ENCODE measurements at regions not wholly inside any gene's neighbourhood (a gene's known extent, or its start where the extent isn't known, plus 50 kb on each side); places are given as distances from the start of the nearest gene placed in this dataset.

DNA sequence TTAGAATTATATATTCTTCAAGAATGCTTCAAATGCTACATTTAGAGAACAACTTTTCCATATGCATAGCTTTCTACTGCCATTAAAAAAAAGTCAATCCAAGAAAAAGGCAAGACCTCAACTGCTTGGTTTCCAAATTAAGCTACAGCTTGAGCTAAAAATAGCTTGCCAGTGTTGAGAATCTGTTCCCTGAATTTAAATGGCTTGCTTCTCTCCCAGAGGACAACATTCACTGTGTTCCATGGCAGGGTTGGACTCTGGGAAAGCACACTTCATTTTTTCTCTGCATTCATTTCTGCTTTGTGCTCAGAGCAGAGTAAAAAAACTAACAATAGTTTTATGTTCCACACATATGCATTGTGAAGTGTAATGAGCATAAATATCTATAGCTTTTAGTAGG, 50.3 kb upstream of the ACTL6A start:
- H2AK9ac ChIP-seq (replicated peaks; ENCODE audit: low read depth, low read length, poor library complexity), result no peak overlapping the region
- H3K9me3 ChIP-seq (ENCODE audit: control insufficient read depth, insufficient read depth, low read length), result no peaks in the 10 kb centered on the region
- H2BK5ac ChIP-seq (ENCODE audit: low read depth, low read length, poor library complexity, severe bottlenecking), result no peak overlapping the region
- H2AK5ac ChIP-seq (ENCODE audit: low read depth, low read length), result no peak overlapping the region
- no peak for ATAC-seq (ENCODE audit: low read depth)
- H4K5ac ChIP-seq (ENCODE audit: low read depth, low read length), result no peak overlapping the region
- H3K23ac ChIP-seq (ENCODE audit: low read depth, low read length), result no peak overlapping the region
- H3K4me2 ChIP-seq (ENCODE audit: low read depth, low read length), result no peak overlapping the region
- H4K20me1 ChIP-seq (ENCODE audit: insufficient read depth, low read length), result no peaks in the 10 kb centered on the region
- H3K14ac ChIP-seq (replicated peaks; ENCODE audit: low read depth, low read length), result no peak overlapping the region
- no peaks in the 10 kb centered on the region for H3K79me1 ChIP-seq (ENCODE audit: low read depth in 1 of 2, low read length in 2 of 2)
- H3K9me1 ChIP-seq (ENCODE audit: insufficient read depth, low read length), result no peaks in the 10 kb centered on the region
- CTCF ChIA-PET, result no interaction called here
- no peaks in the 10 kb centered on the region for H3K4me1 ChIP-seq (ENCODE audit: control insufficient read depth, insufficient read depth, low read length)
- no peak overlapping the region for H4K91ac ChIP-seq (ENCODE audit: insufficient read depth, low read depth, low read length)
- TF ChIP-seq MAFK (IDR thresholded peaks at IDR 0.05; ENCODE audit: low read depth, low read length) (no peak), FOS (IDR thresholded peaks at IDR 0.05; ENCODE audit: low read depth, low read length) (no peak), RAD21 (IDR thresholded peaks at IDR 0.05; ENCODE audit: low read length) (no peak), MAZ (IDR thresholded peaks at IDR 0.05; ENCODE audit: borderline replicate concordance, low read depth, low read length) (no peak), CHD1 (IDR thresholded peaks at IDR 0.05; ENCODE audit: low read depth, low read length) (no peak), NFE2L2 (IDR thresholded peaks at IDR 0.05; ENCODE audit: low read depth, low read length) (no peak), MXI1 (IDR thresholded peaks at IDR 0.05; ENCODE audit: borderline replicate concordance, low read depth, low read length) (no peak), RCOR1 (IDR thresholded peaks at IDR 0.05; ENCODE audit: insufficient replicate concordance, low read length) (no peak), BHLHE40 (IDR thresholded peaks at IDR 0.05; ENCODE audit: low read depth, low read length) (no peak), CEBPB (IDR thresholded peaks at IDR 0.05; ENCODE audit: low read depth, low read length) (no peak), RFX5 (IDR thresholded peaks at IDR 0.05; ENCODE audit: low read depth, low read length) (no peak), POLR2A (IDR thresholded peaks at IDR 0.05; ENCODE audit: low read depth, low read length) (no peak)
- TF ChIP-seq, protein P1, sequence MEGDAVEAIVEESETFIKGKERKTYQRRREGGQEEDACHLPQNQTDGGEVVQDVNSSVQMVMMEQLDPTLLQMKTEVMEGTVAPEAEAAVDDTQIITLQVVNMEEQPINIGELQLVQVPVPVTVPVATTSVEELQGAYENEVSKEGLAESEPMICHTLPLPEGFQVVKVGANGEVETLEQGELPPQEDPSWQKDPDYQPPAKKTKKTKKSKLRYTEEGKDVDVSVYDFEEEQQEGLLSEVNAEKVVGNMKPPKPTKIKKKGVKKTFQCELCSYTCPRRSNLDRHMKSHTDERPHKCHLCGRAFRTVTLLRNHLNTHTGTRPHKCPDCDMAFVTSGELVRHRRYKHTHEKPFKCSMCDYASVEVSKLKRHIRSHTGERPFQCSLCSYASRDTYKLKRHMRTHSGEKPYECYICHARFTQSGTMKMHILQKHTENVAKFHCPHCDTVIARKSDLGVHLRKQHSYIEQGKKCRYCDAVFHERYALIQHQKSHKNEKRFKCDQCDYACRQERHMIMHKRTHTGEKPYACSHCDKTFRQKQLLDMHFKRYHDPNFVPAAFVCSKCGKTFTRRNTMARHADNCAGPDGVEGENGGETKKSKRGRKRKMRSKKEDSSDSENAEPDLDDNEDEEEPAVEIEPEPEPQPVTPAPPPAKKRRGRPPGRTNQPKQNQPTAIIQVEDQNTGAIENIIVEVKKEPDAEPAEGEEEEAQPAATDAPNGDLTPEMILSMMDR (conservative IDR thresholded peaks at IDR 0.05; ENCODE audit: low read depth, low read length), result no peak
- TF ChIP-seq, protein P2, sequence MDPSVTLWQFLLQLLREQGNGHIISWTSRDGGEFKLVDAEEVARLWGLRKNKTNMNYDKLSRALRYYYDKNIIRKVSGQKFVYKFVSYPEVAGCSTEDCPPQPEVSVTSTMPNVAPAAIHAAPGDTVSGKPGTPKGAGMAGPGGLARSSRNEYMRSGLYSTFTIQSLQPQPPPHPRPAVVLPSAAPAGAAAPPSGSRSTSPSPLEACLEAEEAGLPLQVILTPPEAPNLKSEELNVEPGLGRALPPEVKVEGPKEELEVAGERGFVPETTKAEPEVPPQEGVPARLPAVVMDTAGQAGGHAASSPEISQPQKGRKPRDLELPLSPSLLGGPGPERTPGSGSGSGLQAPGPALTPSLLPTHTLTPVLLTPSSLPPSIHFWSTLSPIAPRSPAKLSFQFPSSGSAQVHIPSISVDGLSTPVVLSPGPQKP (IDR thresholded peaks at IDR 0.05; ENCODE audit: borderline replicate concordance, low read depth, low read length), result no peak
- TF ChIP-seq, protein P3, sequence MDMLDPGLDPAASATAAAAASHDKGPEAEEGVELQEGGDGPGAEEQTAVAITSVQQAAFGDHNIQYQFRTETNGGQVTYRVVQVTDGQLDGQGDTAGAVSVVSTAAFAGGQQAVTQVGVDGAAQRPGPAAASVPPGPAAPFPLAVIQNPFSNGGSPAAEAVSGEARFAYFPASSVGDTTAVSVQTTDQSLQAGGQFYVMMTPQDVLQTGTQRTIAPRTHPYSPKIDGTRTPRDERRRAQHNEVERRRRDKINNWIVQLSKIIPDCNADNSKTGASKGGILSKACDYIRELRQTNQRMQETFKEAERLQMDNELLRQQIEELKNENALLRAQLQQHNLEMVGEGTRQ (IDR thresholded peaks at IDR 0.05; ENCODE audit: low read depth, low read length), result no peak
- H2AFZ ChIP-seq (replicated peaks; ENCODE audit: low read length, poor library complexity), result no peak overlapping the region
- H3K27me3 ChIP-seq (ENCODE audit: control insufficient read depth, insufficient read depth, low read length), result no peaks in the 10 kb centered on the region
- in situ Hi-C loops (cut with MboI; ENCODE audit: low sequenced_read_pairs), result no loop called here
- H3K4me3 ChIP-seq (ENCODE audit: insufficient read depth, low read depth, low read length), result no peak overlapping the region
- no peak for DNase-seq
- H2BK15ac ChIP-seq (ENCODE audit: low read depth, low read length), result no peak overlapping the region
- no peak overlapping the region for H3K9ac ChIP-seq (ENCODE audit: low read depth, low read length)
- no peak overlapping the region for H3K18ac ChIP-seq (ENCODE audit: low read depth, low read length)
- no peak overlapping the region for H2BK120ac ChIP-seq (ENCODE audit: low read depth, low read length)
- no TSS peak for BruUV-seq (replicated peaks)
- intact Hi-C loops (cut with micrococcal nuclease), result no loop called here
- H3K27ac ChIP-seq (ENCODE audit: insufficient read depth, low read length), result no peak overlapping the region
- H3K56ac ChIP-seq (ENCODE audit: extremely low read depth, insufficient read depth, low read length), result no peak overlapping the region
- no peak overlapping the region for H3K4ac ChIP-seq (ENCODE audit: low read depth, low read length)
- no peaks in the 10 kb centered on the region for H3K36me3 ChIP-seq (ENCODE audit: control insufficient read depth, insufficient read depth, low read length)
- dilution Hi-C loops (cut with HindIII; ENCODE audit: low sequenced_read_pairs, unreplicated experiment), result no loop called here
- H2BK20ac ChIP-seq (ENCODE audit: low read depth, low read length), result no peak overlapping the region
- POLR2A ChIA-PET (ENCODE audit: unreplicated experiment), result no interaction called here
- H4K8ac ChIP-seq (ENCODE audit: low read depth in 2 of 2, low read length in 2 of 2), result no peak overlapping the region
